DMS79 (cell line): ENCODE measurements at regions not wholly inside any gene's neighbourhood (a gene's known extent, or its start where the extent isn't known, plus 50 kb on each side); places are given as distances from the start of the nearest gene placed in this dataset.
A peak's percentile ranks its signal among the peaks of the same experiment; 100 is the strongest.
"Not testable (repeated sequence)": the region's sequence is repeated elsewhere in the genome, so short reads cannot be mapped to it uniquely, and the experiment has no call there.

Source experiments
- DNase-seq: peaks from one replicate; lab custom pipeline; 2025; lab: John Stamatoyannopoulos, UW

GRCh38 chr13:99698010-99698815, 196.9 kb downstream of the TM9SF2 start:
- DNase-seq, result no peak

GRCh38 chr13:99695857-99696256, 194.6 kb downstream of the TM9SF2 start:
- DNase-seq, result no peak

- DNase-seq, result no peak
Measured at GRCh38 chr13:99693852-99694611, 192.8 kb downstream of the TM9SF2 start.

GRCh38 chr13:99693351-99693750, 192.1 kb downstream of the TM9SF2 start:
- DNase-seq, result no peak

- DNase-seq, result no peak
Measured at GRCh38 chr13:99692854-99693253, 191.6 kb downstream of the TM9SF2 start.

- no peak for DNase-seq
Measured at GRCh38 chr13:99691552-99691951, 190.3 kb downstream of the TM9SF2 start.

- DNase-seq, result no peak
Measured at GRCh38 chr13:99690426-99691174, 189.3 kb downstream of the TM9SF2 start.

- no peak for DNase-seq
Measured at GRCh38 chr13:99689955-99690354, 188.7 kb downstream of the TM9SF2 start.

GRCh38 chr13:99688776-99689175, 187.5 kb downstream of the TM9SF2 start:
- DNase-seq, result no peak

- DNase-seq, result no peak
Measured at GRCh38 chr13:99687723-99688397, 186.6 kb downstream of the TM9SF2 start.

- DNase-seq, result no peak
Measured at GRCh38 chr13:99686944-99687411, 185.7 kb downstream of the TM9SF2 start.

GRCh38 chr13:99686157-99686572, 184.9 kb downstream of the TM9SF2 start:
- DNase-seq, result no peak

GRCh38 chr13:99681695-99682094, 180.4 kb downstream of the TM9SF2 start:
- DNase-seq, result no peak

GRCh38 chr13:99677116-99677951, 176.1 kb downstream of the TM9SF2 start:
- DNase-seq, result peak; percentile 91

GRCh38 chr13:99671746-99672145, 170.5 kb downstream of the TM9SF2 start:
- no peak for DNase-seq

GRCh38 chr13:99669096-99669495, 167.8 kb downstream of the TM9SF2 start:
- not testable (repeated sequence) for DNase-seq

- no peak for DNase-seq
Measured at GRCh38 chr13:99666146-99666805, 165.0 kb downstream of the TM9SF2 start.

GRCh38 chr13:99665711-99666110, 164.4 kb downstream of the TM9SF2 start:
- no peak for DNase-seq

- DNase-seq, result no peak
Measured at GRCh38 chr13:99663908-99664307, 162.6 kb downstream of the TM9SF2 start.

GRCh38 chr13:99663185-99663825, 162.0 kb downstream of the TM9SF2 start:
- DNase-seq, result no peak
